DMS153 treated with DMSO at 0.1 percent for 48 hours (cell line): ENCODE measurements at regions not wholly inside any gene's neighbourhood (a gene's known extent, or its start where the extent isn't known, plus 50 kb on each side); places are given as distances from the start of the nearest gene placed in this dataset.
"Not testable (repeated sequence)": the region's sequence is repeated elsewhere in the genome, so short reads cannot be mapped to it uniquely, and the experiment has no call there.

Source experiments
- DNase-seq: peaks from one replicate; lab custom pipeline; 2025; ENCODE audit not compliant: unreplicated experiment; lab: John Stamatoyannopoulos, UW

GRCh38 chr5:75848077-75848476 lies 130.8 kb upstream of the POC5 start:
- DNase-seq: no peak

- DNase-seq: no peak
Measured at GRCh38 chr5:75847561-75848021, 130.4 kb upstream of the POC5 start.

GRCh38 chr5:75844301-75844700 lies 127.1 kb upstream of the POC5 start:
- no peak for DNase-seq

- no peak for DNase-seq
Measured at GRCh38 chr5:75843319-75843718, 126.1 kb upstream of the POC5 start.

- DNase-seq: no peak
Measured at GRCh38 chr5:75839547-75839946, 122.3 kb upstream of the POC5 start.

GRCh38 chr5:75837258-75837841 lies 120.1 kb upstream of the POC5 start:
- no peak for DNase-seq

- no peak for DNase-seq
Measured at GRCh38 chr5:75831561-75831960, 114.3 kb upstream of the POC5 start.

- DNase-seq: no peak
Measured at GRCh38 chr5:75828029-75828428, 110.8 kb upstream of the POC5 start.

GRCh38 chr5:75824323-75824722 lies 107.1 kb upstream of the POC5 start:
- DNase-seq: no peak

- DNase-seq: no peak
Measured at GRCh38 chr5:75823811-75824210, 106.6 kb upstream of the POC5 start.

- DNase-seq: no peak
Measured at GRCh38 chr5:75818661-75819060, 101.4 kb upstream of the POC5 start.

GRCh38 chr5:75799695-75800094 lies 82.5 kb upstream of the POC5 start:
- DNase-seq: not testable (repeated sequence)

- not testable (repeated sequence) for DNase-seq
Measured at GRCh38 chr5:75769338-75769737, 52.1 kb upstream of the POC5 start.
